ENCODE measurements at regions not wholly inside any gene's neighbourhood (a gene's known extent, or its start where the extent isn't known, plus 50 kb on each side); places are given as distances from the start of the nearest gene placed in this dataset.

DNA sequence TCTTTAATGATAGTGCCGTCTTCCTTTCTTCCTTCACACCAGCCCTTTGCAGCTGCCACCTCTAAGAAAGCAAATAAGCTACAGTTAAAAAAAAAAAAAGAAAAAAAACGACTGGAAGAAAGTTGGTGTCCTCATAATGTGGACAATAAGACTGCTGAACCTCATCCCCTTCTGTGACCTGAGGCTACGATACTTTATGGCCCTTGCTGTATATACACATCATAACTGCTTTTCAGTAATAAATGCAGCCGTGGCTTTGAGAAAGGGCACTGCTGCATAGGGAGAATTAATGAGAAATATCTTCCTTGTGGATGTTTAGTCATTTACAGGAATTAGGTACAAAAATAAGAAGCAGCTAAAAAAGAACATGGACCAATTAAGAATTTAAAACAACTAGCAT is 333.8 kb upstream of the ADGRL2 start:
- intact Hi-C loops (cut with micrococcal nuclease; ENCODE audit: unreplicated experiment): no loop called here
- Histone ChIP-seq H2AFZ (ENCODE audit: low read length) (no peak overlapping the region), H3K79me2 (ENCODE audit: insufficient read depth, low read depth, low read length) (no peaks in the 10 kb centered on the region), H3K36me3 (ENCODE audit: insufficient read depth, low read length) (no peaks in the 10 kb centered on the region), H4K20me1 (ENCODE audit: insufficient read depth, low read length) (no peaks in the 10 kb centered on the region), H3K4me3 (ENCODE audit: low read depth, low read length, poor library complexity, severe bottlenecking) (no peak overlapping the region), H3K9me2 (ENCODE audit: insufficient read depth, low read length) (no peaks in the 10 kb centered on the region), H3K27ac (ENCODE audit: low read depth, low read length, poor library complexity, severe bottlenecking) (no peak overlapping the region), H3K4me1 (ENCODE audit: insufficient read depth, low read length, poor library complexity, severe bottlenecking) (no peaks in the 10 kb centered on the region), H3K4me2 (ENCODE audit: low read length) (no peak overlapping the region), H3K9me3 (ENCODE audit: low read length) (no peaks in the 10 kb centered on the region)
- DNase-seq (ENCODE audit: low spot score): no peak
- ChIA-PET POLR2A (no interaction called here), CTCF (ENCODE audit: unreplicated experiment) (no interaction called here)
- TF ChIP-seq EZH2phosphoT487 (IDR thresholded peaks at IDR 0.05; ENCODE audit: borderline replicate concordance, low read depth, low read length): no peak
- no TSS peak for BruUV-seq (replicated peaks)

DNA sequence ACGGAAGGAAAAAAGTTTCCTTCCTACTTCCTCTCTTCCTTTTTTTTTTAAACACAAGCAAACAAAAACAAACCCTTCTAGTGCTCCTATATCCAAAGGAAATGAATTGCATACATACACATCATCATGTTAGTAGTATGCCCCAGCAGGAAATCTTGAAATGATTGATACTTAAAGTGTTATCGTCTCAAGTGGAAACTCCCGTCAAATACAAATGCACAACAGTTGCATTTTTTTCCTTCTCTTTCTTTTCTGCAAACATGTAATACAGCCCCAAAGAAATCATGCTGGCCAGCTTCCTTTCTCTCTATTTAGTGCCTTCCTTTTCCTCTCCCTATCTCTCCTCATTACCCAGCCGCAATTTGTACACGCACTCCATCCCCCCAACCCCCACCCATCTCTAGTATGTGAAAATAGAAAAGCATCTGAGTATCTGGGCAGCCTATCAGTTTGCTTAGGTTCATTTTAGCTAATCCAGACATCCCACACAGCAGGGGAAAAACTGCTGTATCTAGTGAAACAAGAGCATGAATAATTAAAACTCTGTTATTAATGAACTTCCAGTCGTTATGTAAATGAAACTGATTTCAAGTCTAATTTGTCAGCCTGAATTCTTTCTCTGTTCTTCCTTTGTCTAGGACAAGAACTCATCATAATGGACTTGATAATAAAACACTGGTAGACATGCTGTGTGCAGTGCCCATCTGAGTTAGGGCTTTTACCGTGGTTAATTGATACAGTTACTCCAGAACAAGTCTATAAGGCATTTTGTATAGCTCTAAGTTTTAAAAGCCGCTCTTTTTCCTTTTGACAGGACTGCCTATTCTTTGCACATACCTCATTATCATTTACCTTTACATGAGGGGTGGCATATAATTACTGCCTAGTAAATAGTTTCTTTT is 336.5 kb upstream of the ADGRL2 start:
- Histone ChIP-seq H3K27ac (ENCODE audit: low read depth, low read length, poor library complexity, severe bottlenecking) (no peak overlapping the region), H3K4me1 (ENCODE audit: insufficient read depth, low read length, poor library complexity, severe bottlenecking) (no peaks in the 10 kb centered on the region), H3K4me3 (ENCODE audit: low read depth, low read length, poor library complexity, severe bottlenecking) (no peak overlapping the region), H3K79me2 (ENCODE audit: insufficient read depth, low read depth, low read length) (no peaks in the 10 kb centered on the region), H3K36me3 (ENCODE audit: insufficient read depth, low read length) (no peaks in the 10 kb centered on the region), H3K9me2 (ENCODE audit: insufficient read depth, low read length) (no peaks in the 10 kb centered on the region), H3K4me2 (ENCODE audit: low read length) (no peak overlapping the region), H2AFZ (ENCODE audit: low read length) (no peak overlapping the region), H4K20me1 (ENCODE audit: insufficient read depth, low read length) (no peaks in the 10 kb centered on the region), H3K9me3 (ENCODE audit: low read length) (no peaks in the 10 kb centered on the region)
- no peak for DNase-seq (ENCODE audit: low spot score)
- TF ChIP-seq EZH2phosphoT487 (IDR thresholded peaks at IDR 0.05; ENCODE audit: borderline replicate concordance, low read depth, low read length): no peak
- TF ChIP-seq, protein P1, sequence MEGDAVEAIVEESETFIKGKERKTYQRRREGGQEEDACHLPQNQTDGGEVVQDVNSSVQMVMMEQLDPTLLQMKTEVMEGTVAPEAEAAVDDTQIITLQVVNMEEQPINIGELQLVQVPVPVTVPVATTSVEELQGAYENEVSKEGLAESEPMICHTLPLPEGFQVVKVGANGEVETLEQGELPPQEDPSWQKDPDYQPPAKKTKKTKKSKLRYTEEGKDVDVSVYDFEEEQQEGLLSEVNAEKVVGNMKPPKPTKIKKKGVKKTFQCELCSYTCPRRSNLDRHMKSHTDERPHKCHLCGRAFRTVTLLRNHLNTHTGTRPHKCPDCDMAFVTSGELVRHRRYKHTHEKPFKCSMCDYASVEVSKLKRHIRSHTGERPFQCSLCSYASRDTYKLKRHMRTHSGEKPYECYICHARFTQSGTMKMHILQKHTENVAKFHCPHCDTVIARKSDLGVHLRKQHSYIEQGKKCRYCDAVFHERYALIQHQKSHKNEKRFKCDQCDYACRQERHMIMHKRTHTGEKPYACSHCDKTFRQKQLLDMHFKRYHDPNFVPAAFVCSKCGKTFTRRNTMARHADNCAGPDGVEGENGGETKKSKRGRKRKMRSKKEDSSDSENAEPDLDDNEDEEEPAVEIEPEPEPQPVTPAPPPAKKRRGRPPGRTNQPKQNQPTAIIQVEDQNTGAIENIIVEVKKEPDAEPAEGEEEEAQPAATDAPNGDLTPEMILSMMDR (conservative IDR thresholded peaks at IDR 0.05; ENCODE audit: low read length): no peak
- CTCF ChIA-PET (ENCODE audit: unreplicated experiment): no interaction called here
- POLR2A ChIA-PET: interaction anchor here (0.5 to 0.7 kb wide), 2 partner anchors 22 to 424 kb away, joined by 3 read pairs; no protein-coding TSS in a partner anchor
- no TSS peak for BruUV-seq (replicated peaks)
- intact Hi-C loops (cut with micrococcal nuclease; ENCODE audit: unreplicated experiment): no loop called here

DNA sequence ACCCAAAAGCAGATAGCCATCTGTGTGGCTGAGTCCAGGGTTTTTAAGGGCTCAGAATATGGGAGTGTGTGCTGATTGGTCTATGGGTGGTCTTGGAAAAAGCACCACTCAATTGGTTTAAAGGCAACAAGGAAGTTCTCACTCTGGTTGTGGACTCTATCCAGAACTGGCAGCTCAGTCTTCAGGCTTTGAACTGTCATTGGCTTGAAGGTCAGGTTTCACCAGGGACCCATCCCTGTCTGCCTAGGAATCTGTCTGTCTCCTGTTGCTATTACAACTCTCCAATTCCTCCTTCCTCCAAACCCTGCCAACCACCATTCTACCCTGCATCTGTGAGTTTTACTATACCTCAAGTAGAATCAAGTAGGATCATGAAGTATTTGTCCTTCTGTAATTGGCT is 341.7 kb upstream of the ADGRL2 start:
- H3K79me2 ChIP-seq (ENCODE audit: insufficient read depth, low read depth, low read length): no peaks in the 10 kb centered on the region
- H3K9me3 ChIP-seq (ENCODE audit: low read length): no peaks in the 10 kb centered on the region
- no peaks in the 10 kb centered on the region for H3K36me3 ChIP-seq (ENCODE audit: insufficient read depth, low read length)
- no peaks in the 10 kb centered on the region for H4K20me1 ChIP-seq (ENCODE audit: insufficient read depth, low read length)
- no peaks in the 10 kb centered on the region for H3K9me2 ChIP-seq (ENCODE audit: insufficient read depth, low read length)
- no peak overlapping the region for H2AFZ ChIP-seq (ENCODE audit: low read length)
- DNase-seq (ENCODE audit: low spot score): no peak
- no peaks in the 10 kb centered on the region for H3K4me1 ChIP-seq (ENCODE audit: insufficient read depth, low read length, poor library complexity, severe bottlenecking)
- BruUV-seq (replicated peaks): no TSS peak
- H3K4me3 ChIP-seq (ENCODE audit: low read depth, low read length, poor library complexity, severe bottlenecking): no peak overlapping the region
- TF ChIP-seq, protein P1 (conservative IDR thresholded peaks at IDR 0.05; ENCODE audit: low read length): no peak
- TF ChIP-seq EZH2phosphoT487 (IDR thresholded peaks at IDR 0.05; ENCODE audit: borderline replicate concordance, low read depth, low read length): no peak
- CTCF ChIA-PET (ENCODE audit: unreplicated experiment): no interaction called here
- POLR2A ChIA-PET: no interaction called here
- intact Hi-C loops (cut with micrococcal nuclease; ENCODE audit: unreplicated experiment): no loop called here
- no peak overlapping the region for H3K27ac ChIP-seq (ENCODE audit: low read depth, low read length, poor library complexity, severe bottlenecking)
- no peak overlapping the region for H3K4me2 ChIP-seq (ENCODE audit: low read length)
